ENCODE measurements at regions not wholly inside any gene's neighbourhood (a gene's known extent, or its start where the extent isn't known, plus 50 kb on each side); places are given as distances from the start of the nearest gene placed in this dataset.

DNA sequence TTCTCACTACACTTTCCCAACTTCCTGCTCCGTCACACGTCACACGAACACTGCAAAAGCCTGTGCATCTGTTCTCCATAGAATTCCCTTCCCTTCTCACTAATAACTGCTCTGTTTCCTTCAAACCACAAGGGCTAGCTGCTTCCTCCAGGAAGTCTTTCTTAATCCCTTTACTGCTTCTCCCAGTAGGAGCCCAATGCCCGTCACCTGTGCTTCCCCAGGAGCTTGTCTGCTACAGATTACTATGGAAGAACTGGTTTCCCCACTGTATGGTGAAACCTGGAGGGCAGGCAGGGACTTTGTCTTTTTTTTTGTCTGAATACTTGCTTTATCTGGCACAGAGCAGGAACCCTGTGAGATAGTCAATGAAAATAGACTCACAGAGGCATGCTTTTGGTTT is 444.7 kb upstream of the MAP3K7 start:
- ATAC-seq (replicated peaks) (no peak), DNase-seq (no peak)
- H3K9me3 Mint-ChIP-seq = peaks cover 0 to 4% of the 10 kb centered on the region in 2 donors
- no peak overlapping the region for H3K27ac Mint-ChIP-seq
- H3K36me3 Mint-ChIP-seq (ENCODE audit: insufficient read depth) = no peaks in the 10 kb centered on the region
- no peak overlapping the region for H3K4me3 Mint-ChIP-seq
- no peaks in the 10 kb centered on the region for H3K27me3 Mint-ChIP-seq
- no peaks in the 10 kb centered on the region for H3K4me1 Mint-ChIP-seq (ENCODE audit: low read depth in 2 of 2)

DNA sequence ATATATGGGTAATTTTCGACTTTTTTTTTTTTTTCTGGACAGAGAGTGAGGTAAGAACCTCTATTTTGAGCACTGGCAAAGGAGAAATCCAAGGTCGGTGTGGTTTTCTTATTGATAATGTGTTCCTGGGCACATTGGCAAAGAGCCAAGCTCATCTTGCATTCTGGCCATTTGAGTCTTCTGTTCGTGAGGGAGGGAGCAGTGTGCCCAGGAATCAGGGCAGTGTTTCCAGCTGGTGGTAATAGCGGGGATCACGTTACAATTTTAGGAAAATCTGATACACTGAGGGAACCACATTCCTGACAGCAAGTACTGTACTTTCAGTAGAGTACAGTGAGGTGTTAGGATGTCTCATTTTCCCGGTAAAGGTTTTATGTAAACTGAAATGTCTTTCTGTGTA is 442.3 kb upstream of the MAP3K7 start:
- Mint-ChIP-seq H3K4me1 (ENCODE audit: low read depth in 2 of 2) (no peaks in the 10 kb centered on the region), H3K27ac (no peak overlapping the region), H3K9me3 (peaks cover 0 to 2% of the 10 kb centered on the region in 2 donors), H3K27me3 (no peaks in the 10 kb centered on the region), H3K4me3 (no peak overlapping the region), H3K36me3 (ENCODE audit: insufficient read depth) (no peaks in the 10 kb centered on the region)
- DNase-seq = no peak
- no peak for ATAC-seq (replicated peaks)

DNA sequence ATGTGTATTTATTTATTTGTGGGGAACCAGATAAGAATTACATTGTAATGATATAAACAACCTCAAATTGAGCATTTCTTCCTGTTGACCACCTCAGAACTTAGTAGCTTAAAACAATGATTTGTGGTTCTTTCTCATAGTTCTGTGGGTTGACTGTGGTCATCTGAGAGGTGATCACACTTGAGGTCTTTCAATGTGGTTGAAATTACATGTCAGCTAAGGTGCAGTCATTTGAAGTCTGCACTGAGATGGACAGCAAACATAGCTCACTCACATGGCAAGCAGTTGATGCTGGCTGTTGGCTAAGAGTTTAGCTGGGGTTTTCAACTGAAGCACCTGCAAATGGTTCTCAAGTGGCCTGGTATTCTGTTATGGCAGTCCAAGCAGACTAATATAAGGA is 436.7 kb upstream of the MAP3K7 start:
- Mint-ChIP-seq H3K27ac (no peak overlapping the region), H3K36me3 (ENCODE audit: insufficient read depth) (no peaks in the 10 kb centered on the region), H3K9me3 (peaks cover 0 to 8% of the 10 kb centered on the region in 2 donors), H3K4me1 (ENCODE audit: low read depth in 2 of 2) (no peaks in the 10 kb centered on the region), H3K4me3 (no peak overlapping the region), H3K27me3 (peaks cover 0 to 5% of the 10 kb centered on the region in 2 donors)
- ATAC-seq (replicated peaks) (no peak), DNase-seq (no peak)

DNA sequence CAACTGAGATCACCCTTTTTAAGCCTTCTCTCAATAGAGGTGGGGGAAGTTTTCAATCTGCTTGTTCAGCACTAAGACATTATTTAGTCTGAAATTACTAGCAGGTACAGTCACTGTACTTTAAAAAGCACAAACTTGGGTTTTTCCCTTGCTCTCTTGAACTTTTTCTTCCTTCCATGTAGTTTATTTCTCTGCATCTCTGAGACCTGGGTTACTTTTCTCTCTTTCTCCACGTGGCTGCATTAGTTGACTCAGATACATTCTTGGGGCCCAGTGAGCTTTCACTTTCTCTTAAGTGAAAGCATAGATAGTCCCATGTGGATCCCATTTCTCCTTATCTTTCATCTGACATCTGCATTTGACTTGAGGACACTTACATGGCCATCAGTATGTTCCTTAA is 433.9 kb upstream of the MAP3K7 start:
- Mint-ChIP-seq H3K36me3 (ENCODE audit: insufficient read depth) (no peaks in the 10 kb centered on the region), H3K27ac (no peak overlapping the region), H3K9me3 (peaks cover 0 to 8% of the 10 kb centered on the region in 2 donors), H3K27me3 (peaks cover 0 to 5% of the 10 kb centered on the region in 2 donors), H3K4me1 (ENCODE audit: low read depth in 2 of 2) (no peaks in the 10 kb centered on the region), H3K4me3 (no peak overlapping the region)
- no peak for ATAC-seq (replicated peaks)
- no peak for DNase-seq

DNA sequence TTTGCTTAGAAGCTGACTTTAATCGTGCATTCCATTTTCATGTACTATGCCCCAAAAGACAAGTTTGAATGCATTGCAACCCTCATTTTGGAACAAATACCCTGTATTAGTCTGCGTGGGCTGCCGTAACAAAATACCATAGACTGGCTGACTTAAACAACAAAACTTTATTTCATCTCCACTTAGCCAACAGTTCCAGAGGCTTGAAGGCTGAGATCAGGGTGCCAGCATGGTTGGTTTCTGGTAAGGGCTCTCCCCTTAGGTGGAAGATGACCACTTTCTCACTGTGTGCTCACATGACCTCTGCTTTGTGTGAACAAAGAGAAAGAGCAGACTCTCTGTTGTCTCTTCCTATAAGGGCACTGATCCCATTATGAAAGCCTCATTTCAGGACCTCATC is 431.7 kb upstream of the MAP3K7 start:
- Mint-ChIP-seq H3K9me3 (peaks cover 0 to 8% of the 10 kb centered on the region in 2 donors), H3K27me3 (peaks cover 0 to 5% of the 10 kb centered on the region in 2 donors), H3K4me1 (ENCODE audit: low read depth in 2 of 2) (no peaks in the 10 kb centered on the region), H3K4me3 (no peak overlapping the region), H3K27ac (no peak overlapping the region), H3K36me3 (ENCODE audit: insufficient read depth) (no peaks in the 10 kb centered on the region)
- no peak for ATAC-seq (replicated peaks)
- DNase-seq = no peak

DNA sequence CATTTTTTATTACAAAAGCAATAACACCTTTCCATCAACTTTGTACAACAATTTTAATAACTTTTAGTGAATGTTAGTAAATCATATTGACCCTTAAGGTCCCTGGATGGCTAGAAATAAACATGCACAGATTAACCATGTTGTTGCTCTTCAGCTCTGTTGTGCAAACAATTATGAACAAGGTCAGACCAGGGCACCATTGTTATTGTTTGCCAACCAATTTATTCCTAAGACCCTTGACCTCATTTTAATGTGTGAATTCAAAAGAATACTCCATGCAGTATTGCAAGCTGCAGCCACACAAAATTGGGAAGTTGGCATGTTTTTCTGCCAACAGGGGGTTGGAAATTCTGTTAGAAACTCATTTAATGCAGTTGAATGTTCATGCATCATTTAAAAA is 426.6 kb upstream of the MAP3K7 start:
- Mint-ChIP-seq H3K27me3 (no peaks in the 10 kb centered on the region), H3K27ac (no peak overlapping the region), H3K36me3 (ENCODE audit: insufficient read depth) (no peaks in the 10 kb centered on the region), H3K9me3 (no peaks in the 10 kb centered on the region), H3K4me1 (ENCODE audit: low read depth in 2 of 2) (no peaks in the 10 kb centered on the region), H3K4me3 (no peak overlapping the region)
- ATAC-seq (replicated peaks) = no peak
- DNase-seq = no peak

DNA sequence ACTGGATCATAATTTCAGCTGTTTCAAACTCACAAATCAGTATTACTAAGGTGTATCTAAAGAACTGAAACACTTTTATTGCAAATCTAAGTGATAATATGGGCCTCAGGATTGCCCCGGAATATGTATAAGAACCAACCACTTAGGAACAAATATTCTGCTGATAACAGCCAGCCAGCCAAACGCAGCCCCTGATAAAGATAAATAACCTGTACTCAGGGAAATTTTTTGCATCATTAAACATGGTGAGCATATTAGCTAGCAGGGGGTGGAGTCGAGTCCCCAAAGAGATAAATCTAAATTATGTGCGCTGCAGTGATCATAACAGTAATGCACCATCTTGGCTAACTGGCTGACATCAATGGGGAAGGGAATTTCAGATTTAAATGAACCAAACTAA is 410.2 kb upstream of the MAP3K7 start:
- ATAC-seq (replicated peaks) (no peak), DNase-seq (no peak)
- Mint-ChIP-seq H3K36me3 (ENCODE audit: insufficient read depth) (no peaks in the 10 kb centered on the region), H3K4me3 (no peak overlapping the region), H3K27ac (no peak overlapping the region), H3K9me3 (peaks cover 0 to 2% of the 10 kb centered on the region in 2 donors), H3K4me1 (ENCODE audit: low read depth in 2 of 2) (no peaks in the 10 kb centered on the region), H3K27me3 (peaks cover 0 to 6% of the 10 kb centered on the region in 2 donors)

DNA sequence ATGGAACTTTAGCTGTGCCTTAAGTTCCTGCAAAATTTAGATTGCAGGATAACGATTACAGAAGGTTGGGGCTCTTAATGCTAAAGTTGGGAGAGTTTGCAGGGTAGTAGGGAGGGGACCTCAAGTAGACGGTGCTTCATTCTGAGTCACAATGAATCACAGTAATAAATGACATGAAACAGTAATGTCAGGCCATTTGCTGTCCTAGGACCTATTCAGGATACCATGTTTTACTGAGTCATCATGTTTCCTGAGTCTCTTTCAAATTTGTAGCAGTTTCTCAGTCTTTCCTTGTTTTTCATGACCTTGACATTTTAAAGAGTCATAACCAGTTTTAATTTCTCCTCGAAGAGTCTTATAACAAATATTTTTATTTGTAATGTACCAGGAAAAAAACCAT is 406.9 kb upstream of the MAP3K7 start:
- peaks cover 0 to 2% of the 10 kb centered on the region in 2 donors for H3K9me3 Mint-ChIP-seq
- H3K4me3 Mint-ChIP-seq = no peak overlapping the region
- ATAC-seq (replicated peaks) (no peak), DNase-seq (no peak)
- H3K27me3 Mint-ChIP-seq = peaks cover 0 to 6% of the 10 kb centered on the region in 2 donors
- no peaks in the 10 kb centered on the region for H3K36me3 Mint-ChIP-seq (ENCODE audit: insufficient read depth)
- no peaks in the 10 kb centered on the region for H3K4me1 Mint-ChIP-seq (ENCODE audit: low read depth in 2 of 2)
- H3K27ac Mint-ChIP-seq = no peak overlapping the region

DNA sequence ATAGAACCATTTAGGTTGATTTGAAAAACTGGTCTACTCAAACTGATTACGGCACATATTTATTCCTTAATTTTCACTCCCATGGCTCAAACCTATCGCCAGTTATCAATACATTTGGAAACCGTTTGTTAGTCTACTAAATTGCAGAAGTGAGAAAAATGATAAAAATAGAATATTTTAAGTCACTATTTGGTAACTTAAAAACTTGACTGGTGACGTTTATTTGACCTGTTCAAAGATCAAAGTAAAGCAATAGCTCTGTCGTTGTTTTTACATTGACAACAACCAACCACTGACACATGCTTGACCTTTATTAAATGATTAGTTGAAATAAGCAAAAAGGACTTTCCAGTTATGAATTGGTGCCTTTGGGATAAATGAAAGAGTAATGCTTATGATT is 402.9 kb upstream of the MAP3K7 start:
- DNase-seq (no peak), ATAC-seq (replicated peaks) (no peak)
- Mint-ChIP-seq H3K27ac (no peak overlapping the region), H3K4me3 (no peak overlapping the region), H3K27me3 (no peaks in the 10 kb centered on the region), H3K9me3 (no peaks in the 10 kb centered on the region), H3K4me1 (ENCODE audit: low read depth in 2 of 2) (no peaks in the 10 kb centered on the region), H3K36me3 (ENCODE audit: insufficient read depth) (no peaks in the 10 kb centered on the region)

DNA sequence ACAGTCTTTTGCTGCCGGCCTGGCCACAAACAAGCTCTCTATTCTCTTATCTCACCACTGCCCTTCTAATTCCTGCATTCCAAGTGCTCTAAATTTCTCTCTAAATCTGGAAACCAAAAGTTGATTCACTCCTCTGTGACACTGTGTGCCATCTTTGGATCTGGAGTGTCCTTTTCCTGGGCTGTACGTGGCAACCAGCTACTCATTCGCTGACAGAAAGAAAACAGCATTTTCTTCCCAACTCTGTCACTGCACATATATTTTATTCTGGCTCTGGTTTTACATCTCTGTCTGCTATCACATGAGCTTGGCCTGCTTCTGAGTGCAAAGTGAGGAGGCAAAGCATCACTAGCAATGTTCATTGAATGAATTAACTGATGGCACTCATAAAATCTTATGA is 397.2 kb upstream of the MAP3K7 start:
- Mint-ChIP-seq H3K27ac (no peak overlapping the region), H3K4me3 (no peak overlapping the region), H3K27me3 (peaks cover 0 to 22% of the 10 kb centered on the region in 2 donors), H3K36me3 (ENCODE audit: insufficient read depth) (no peaks in the 10 kb centered on the region), H3K4me1 (ENCODE audit: low read depth in 2 of 2) (no peaks in the 10 kb centered on the region), H3K9me3 (no peaks in the 10 kb centered on the region)
- DNase-seq (no peak), ATAC-seq (replicated peaks) (no peak)

DNA sequence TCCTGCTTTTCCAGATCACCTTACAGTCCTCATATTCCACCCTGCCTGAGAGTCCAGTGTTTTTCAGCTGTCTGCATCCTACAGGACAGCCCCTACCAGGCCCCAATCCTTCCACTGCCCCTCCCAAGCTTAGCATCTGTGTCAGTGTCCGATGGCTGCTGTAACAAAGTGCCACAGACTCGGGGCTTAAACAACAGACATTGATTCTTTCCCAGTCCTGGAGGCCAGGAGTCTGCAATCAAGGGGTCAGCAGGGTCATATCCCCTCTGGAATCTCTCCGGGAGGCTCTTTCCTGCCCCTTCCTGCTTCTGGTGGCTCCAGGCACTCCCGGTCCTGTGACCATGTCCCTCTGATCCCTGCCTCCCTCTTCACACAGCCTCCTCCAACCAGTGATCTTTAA is 396.6 kb upstream of the MAP3K7 start:
- DNase-seq (no peak), ATAC-seq (replicated peaks) (no peak)
- no peaks in the 10 kb centered on the region for H3K36me3 Mint-ChIP-seq (ENCODE audit: insufficient read depth)

DNA sequence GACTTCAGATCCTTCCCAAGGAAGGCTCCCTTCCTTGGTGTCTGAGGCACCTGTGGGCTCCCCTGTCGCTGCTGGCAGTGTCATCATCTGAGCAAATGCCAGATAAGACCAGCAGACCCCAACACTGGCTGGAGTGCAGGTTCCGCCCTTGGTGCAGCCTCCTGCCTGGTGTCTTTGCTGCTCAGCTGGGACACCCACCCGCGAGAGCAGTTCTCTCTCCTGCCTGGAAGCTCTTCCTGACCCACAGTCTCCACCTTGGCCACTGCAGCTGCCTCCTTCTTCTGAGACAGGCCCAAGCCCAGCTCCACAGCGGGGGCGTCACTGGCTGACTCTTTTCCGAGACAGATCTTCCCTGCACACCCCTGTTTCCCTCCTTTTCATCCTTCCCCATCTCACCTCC is 395.7 kb upstream of the MAP3K7 start:
- no peaks in the 10 kb centered on the region for H3K4me1 Mint-ChIP-seq (ENCODE audit: low read depth in 2 of 2)
- DNase-seq = no peak
- H3K4me3 Mint-ChIP-seq = no peak overlapping the region
- no peak for ATAC-seq (replicated peaks)
- no peak overlapping the region for H3K27ac Mint-ChIP-seq
- H3K27me3 Mint-ChIP-seq = peaks cover 0 to 22% of the 10 kb centered on the region in 2 donors
- no peaks in the 10 kb centered on the region for H3K36me3 Mint-ChIP-seq (ENCODE audit: insufficient read depth)
- no peaks in the 10 kb centered on the region for H3K9me3 Mint-ChIP-seq

More for the DNA sequence above, 396.6 kb upstream of the MAP3K7 start:
- Mint-ChIP-seq H3K4me3 (no peak overlapping the region), H3K27me3 (peaks cover 0 to 22% of the 10 kb centered on the region in 2 donors), H3K9me3 (no peaks in the 10 kb centered on the region), H3K4me1 (ENCODE audit: low read depth in 2 of 2) (no peaks in the 10 kb centered on the region), H3K27ac (no peak overlapping the region)

DNA sequence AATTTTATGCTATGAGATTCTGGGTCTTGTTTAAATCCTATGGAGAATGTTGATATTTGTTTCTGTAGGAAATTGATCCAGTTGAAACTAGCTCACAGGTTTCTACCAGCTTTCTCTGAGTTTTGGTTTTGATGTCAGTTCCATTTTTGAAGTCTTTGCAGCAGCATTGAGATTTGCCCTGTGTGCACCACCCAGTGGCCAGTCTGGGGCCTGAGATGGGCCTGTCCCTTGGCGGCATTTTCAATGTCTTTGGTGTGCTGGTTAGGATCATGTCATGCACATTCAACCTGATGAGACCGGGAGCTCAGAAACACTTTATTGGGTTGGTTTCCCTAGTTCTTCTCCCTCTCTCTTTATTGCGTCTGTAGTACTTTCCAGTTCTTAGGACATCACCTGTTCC is 395.2 kb upstream of the MAP3K7 start:
- no peak overlapping the region for H3K4me3 Mint-ChIP-seq

DNA sequence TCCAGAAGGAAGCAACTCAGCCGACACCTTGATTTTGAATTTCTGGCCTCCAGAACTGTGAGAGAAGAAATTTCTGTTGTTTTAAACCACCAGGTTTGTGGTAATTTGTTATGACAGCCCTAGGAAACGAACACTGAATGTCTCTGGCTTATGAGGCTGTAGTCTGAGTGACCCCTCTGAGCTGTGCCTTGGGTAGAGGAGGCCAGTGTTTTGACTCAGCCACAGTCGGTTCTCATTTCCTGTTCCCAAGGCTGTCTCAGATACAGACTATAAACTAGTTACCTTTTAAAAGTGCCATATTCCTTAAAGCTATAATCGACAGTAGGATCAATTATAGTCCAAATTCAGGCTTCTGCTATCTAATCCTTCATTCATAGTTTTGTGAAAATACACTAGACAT is 391.2 kb upstream of the MAP3K7 start:
- H3K27me3 Mint-ChIP-seq = peaks cover 0 to 7% of the 10 kb centered on the region in 2 donors
- no peak overlapping the region for H3K4me3 Mint-ChIP-seq
- H3K36me3 Mint-ChIP-seq (ENCODE audit: insufficient read depth) = no peaks in the 10 kb centered on the region
- H3K9me3 Mint-ChIP-seq = no peaks in the 10 kb centered on the region
- DNase-seq (no peak), ATAC-seq (replicated peaks) (no peak)
- H3K4me1 Mint-ChIP-seq (ENCODE audit: low read depth in 2 of 2) = no peaks in the 10 kb centered on the region
- H3K27ac Mint-ChIP-seq = no peak overlapping the region

More for the DNA sequence above, 395.2 kb upstream of the MAP3K7 start:
- H3K36me3 Mint-ChIP-seq (ENCODE audit: insufficient read depth) = no peaks in the 10 kb centered on the region
- H3K9me3 Mint-ChIP-seq = no peaks in the 10 kb centered on the region
- H3K4me1 Mint-ChIP-seq (ENCODE audit: low read depth in 2 of 2) = no peaks in the 10 kb centered on the region
- no peak for DNase-seq
- peaks cover 0 to 22% of the 10 kb centered on the region in 2 donors for H3K27me3 Mint-ChIP-seq
- H3K27ac Mint-ChIP-seq = no peak overlapping the region
- ATAC-seq (replicated peaks) = no peak

DNA sequence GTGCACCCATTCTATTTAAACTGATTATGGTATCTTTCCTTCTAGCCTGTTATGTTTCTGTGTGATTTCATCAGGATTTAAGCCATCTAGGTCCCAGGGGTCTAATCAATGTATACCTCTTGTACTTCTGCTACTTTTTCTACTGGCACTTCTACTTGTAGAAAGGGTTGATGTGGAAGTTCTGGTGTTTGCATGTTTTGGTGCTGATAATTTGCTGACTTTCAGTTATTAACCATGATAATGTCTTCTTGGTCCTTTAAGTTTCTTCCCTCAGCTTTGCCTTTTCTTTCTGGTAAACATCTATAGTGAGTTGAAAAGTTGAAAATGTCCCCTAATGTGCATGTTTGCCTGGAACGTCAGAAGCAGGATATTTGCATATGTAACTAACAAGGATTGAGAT is 390.6 kb upstream of the MAP3K7 start:
- H3K4me1 Mint-ChIP-seq (ENCODE audit: low read depth in 2 of 2) = no peaks in the 10 kb centered on the region
- no peaks in the 10 kb centered on the region for H3K9me3 Mint-ChIP-seq
- peaks cover 0 to 2% of the 10 kb centered on the region in 2 donors for H3K27me3 Mint-ChIP-seq

More for the DNA sequence above, 390.6 kb upstream of the MAP3K7 start:
- no peak overlapping the region for H3K27ac Mint-ChIP-seq
- ATAC-seq (replicated peaks) (no peak), DNase-seq (no peak)
- H3K36me3 Mint-ChIP-seq (ENCODE audit: insufficient read depth) = no peaks in the 10 kb centered on the region
- no peak overlapping the region for H3K4me3 Mint-ChIP-seq

Data from effector memory CD8-positive, alpha-beta T cell (primary cell).